ENCODE measurements at regions not wholly inside any gene's neighbourhood (a gene's known extent, or its start where the extent isn't known, plus 50 kb on each side); places are given as distances from the start of the nearest gene placed in this dataset.
"Not testable (repeated sequence)": the region's sequence is repeated elsewhere in the genome, so short reads cannot be mapped to it uniquely, and the experiment has no call there.

DNA sequence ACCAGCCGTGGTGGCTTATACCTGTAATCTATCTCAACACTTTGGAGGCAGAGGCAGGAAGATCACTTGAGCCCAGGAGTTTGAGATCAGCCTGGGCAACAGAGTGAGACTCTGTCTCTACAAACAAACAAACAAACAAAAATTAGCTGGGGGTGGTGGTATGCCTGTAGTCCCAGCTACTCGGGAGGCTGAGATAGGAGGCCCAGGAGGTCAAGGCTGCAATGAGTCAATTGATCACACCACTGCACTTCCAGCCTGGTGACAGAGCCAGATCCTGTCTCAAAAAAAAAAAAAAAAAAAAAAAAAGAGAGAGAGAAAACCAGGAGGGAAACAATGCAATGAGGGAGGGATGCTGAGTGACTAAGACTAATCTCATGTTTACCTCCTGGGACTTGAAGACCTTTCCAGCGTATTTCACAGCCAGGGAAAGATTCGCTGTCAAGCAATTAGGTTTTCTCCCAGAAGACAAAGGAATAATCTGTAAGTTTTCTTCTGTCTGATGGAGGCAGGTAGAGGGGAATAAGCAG, 51.1 kb upstream of the MIER3 start:
- no peak for DNase-seq
- in situ Hi-C loops (cut with HindIII; ENCODE audit: low pct_ligation_motif_present, low pct_unique_long_range_greater_than_20kb, low sequenced_read_pairs): no loop called here

DNA sequence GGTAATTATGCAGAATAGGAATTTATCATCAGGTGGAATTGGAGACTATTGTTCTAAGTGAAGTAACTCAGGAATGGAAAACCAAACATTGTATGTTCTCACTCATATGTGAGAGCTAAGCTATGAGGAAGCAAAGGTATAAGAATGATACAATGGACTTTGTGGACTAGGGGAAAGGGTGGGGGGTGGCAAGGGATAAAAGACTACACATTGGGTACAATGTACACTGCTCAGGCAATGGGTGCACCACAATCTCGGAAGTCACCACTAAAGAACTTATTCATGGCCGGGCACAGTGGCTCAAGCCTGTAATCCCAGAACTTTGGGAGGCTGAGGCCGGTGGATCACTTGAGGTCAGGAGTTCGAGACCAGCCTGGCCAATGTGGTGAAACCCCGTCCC, 51.6 kb upstream of the MIER3 start:
- in situ Hi-C loops (cut with HindIII; ENCODE audit: low pct_ligation_motif_present, low pct_unique_long_range_greater_than_20kb, low sequenced_read_pairs); DNase-seq: not testable (repeated sequence)

DNA sequence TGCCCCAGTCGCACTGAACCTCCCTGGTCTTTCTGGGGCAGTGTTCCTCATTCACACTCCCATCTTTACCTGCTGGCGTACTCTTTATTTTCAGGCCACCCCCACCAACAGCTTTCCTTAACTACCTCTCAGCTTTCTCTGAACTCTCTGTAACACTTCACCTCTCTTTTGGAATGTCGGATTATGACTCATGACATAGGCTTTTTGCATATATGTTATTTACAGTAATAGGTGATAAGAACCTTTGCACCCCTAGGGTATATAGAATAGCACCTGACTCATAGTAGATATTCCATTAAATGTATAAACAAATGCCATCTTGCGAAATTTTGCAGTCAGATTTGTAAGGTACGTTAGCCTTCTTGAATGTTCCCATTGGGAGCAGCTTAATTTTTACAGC, 52.9 kb upstream of the MIER3 start:
- peak; percentile 39 for DNase-seq

DNA sequence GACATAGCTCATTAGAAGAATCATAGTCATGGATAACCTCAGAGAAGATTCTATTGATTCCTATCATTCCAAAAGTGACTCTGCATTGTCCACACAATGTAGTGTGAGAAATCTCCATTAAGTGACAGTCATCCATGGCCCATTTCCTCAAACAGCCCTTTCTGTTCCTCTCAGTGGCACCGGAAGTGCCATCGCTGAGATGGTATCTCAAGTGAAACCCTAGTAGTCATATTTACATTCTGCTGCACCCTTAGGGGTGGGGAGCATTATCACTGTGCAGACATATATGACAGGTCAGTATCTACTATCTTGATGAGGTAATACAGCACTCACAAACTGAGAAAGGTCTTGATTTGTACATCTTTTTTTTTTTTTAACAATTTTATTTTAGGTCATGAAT, 55.4 kb upstream of the MIER3 start:
- in situ Hi-C loops (cut with HindIII; ENCODE audit: low pct_ligation_motif_present, low pct_unique_long_range_greater_than_20kb, low sequenced_read_pairs): no loop called here
- no peak for DNase-seq

More for the DNA sequence above, 52.9 kb upstream of the MIER3 start:
- in situ Hi-C loops (cut with HindIII; ENCODE audit: low pct_ligation_motif_present, low pct_unique_long_range_greater_than_20kb, low sequenced_read_pairs): no loop called here

DNA sequence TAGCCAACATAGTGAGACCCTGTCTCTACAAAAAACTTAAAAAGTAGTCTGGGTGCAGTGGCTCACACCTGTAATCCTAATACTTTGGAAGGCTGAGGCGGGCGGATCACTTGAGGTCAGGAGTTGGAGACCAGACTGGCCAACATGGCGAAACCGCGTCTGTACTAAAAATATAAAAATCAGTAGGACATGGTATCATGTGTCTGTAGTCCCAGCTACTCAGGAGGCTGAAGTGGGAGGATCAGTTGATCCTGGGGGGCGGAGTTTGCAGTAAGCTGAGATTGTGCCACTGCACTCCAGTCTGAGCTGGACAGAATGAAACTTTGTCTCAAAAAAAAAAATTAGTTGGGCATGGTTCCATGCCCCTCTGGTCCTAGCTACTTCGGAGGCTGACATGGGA, 57.9 kb upstream of the MIER3 start:
- no peak for DNase-seq
- in situ Hi-C loops (cut with HindIII; ENCODE audit: low pct_ligation_motif_present, low pct_unique_long_range_greater_than_20kb, low sequenced_read_pairs): no loop called here

DNA sequence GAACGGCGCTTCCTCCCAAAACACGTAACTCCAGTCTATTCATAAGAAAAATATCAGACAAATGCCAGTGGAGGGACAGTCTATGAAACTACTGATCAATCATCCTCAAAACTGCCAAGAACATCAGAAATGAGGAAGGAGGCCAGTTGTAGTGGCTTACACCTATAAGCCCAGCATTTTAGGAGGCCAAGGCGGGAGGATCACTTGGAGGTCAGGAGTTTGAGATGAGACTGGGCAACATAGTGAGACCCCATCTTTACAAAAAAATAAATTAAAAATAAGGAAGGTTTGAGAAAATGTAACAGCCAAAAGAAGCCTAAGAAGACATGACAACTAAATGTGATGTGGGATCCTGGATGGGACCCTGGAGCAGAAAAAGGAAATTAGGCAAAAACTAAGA, 58.9 kb upstream of the MIER3 start:
- in situ Hi-C loops (cut with HindIII; ENCODE audit: low pct_ligation_motif_present, low pct_unique_long_range_greater_than_20kb, low sequenced_read_pairs): no loop called here
- no peak for DNase-seq

DNA sequence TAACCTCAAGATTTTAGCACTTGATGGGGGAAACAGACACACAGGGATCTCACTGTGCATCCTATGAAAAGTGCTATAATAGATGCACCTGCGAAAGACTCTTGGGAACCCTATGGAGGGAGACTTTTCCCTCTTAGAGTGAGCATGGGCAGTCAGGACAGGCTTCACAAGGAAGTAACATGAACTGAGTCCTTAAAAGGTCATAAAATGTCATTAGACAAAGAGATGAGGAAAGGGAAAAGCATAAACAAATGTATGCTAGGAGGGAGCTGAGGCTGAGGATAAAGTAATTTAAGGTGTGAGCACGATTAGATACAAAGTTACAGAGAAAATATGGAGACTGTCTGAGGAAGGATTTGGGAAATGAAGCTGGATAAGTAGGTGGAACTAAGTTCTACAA, 60.6 kb upstream of the MIER3 start:
- in situ Hi-C loops (cut with HindIII; ENCODE audit: low pct_ligation_motif_present, low pct_unique_long_range_greater_than_20kb, low sequenced_read_pairs): no loop called here
- DNase-seq: no peak

DNA sequence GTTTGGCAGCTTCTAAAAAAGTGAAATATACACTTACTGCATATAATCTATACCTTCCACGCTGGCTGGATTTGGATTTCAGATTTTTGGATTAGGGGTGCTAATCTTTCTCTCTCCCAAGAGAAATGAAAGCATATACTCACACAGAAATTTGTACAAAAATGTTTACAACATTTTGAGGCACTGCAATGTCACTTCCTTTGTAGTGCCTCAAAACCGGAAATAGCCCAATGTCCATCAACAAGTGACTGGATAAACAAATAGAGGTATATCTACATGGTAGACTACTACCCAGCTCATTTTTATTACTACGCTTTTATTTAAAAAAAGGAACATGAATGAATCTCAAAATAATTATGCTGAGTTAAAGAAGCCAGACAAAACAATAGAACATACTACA, 74.0 kb upstream of the MIER3 start:
- in situ Hi-C loops (cut with HindIII; ENCODE audit: low pct_ligation_motif_present, low pct_unique_long_range_greater_than_20kb, low sequenced_read_pairs): no loop called here
- DNase-seq: no peak

DNA sequence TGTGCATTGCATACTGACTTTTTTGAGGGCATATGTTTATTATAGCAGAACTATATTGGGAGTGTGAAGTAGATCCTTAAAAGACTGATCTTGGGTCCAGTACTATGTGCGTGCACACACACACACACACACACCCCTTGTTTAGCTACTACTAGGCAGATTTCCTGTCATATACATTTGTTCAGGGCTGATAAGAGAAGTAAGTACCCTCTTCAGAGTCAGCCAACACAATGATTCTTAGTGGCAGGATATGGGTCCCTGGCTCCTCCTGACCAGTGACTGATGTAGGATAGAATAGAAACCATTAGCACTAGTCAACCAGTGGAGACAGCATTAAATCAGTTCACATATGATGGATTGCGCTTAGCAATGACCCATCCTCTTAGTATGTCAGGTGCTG, 76.2 kb upstream of the MIER3 start:
- DNase-seq: no peak
- in situ Hi-C loops (cut with HindIII; ENCODE audit: low pct_ligation_motif_present, low pct_unique_long_range_greater_than_20kb, low sequenced_read_pairs): no loop called here

DNA sequence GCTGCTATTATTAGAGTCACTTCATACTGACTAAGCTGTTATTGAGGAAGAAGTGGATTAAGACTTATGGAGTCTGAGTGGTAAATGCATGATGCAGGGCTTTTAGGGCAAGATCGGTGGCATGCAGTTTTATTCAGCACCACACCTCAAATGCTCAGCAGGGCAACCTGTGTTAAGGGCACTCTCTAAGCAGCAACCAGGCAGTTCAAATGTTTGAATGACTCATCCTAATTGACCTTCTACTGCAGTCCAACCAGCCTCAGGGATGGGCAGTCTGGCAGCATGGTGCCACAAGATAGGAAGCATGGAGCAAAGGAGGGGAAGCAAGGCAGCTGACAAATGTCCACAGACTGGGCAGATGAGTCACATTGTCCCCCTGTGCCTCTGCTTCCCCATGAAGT, 80.2 kb upstream of the MIER3 start:
- no peak for DNase-seq
- in situ Hi-C loops (cut with HindIII; ENCODE audit: low pct_ligation_motif_present, low pct_unique_long_range_greater_than_20kb, low sequenced_read_pairs): no loop called here

DNA sequence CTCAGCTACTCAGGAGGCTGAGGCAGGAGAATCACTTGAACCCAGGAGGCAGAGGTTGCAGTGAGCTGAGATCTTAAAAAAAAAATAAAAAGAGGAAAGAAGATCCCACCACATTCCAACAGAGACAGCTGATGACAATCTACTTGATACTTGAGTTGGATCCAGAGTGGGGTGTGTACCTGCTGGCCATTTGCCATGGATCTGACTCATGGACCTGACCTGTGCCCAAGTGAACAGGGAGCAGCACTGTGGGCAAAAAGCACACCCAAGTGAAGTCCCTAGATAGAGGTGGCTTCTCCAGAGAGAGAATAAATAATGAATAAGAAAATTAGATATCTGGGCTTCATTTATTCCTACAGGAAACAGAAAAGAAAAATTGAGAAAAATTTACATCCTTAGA, 81.2 kb upstream of the MIER3 start:
- no peak for DNase-seq
- in situ Hi-C loops (cut with HindIII; ENCODE audit: low pct_ligation_motif_present, low pct_unique_long_range_greater_than_20kb, low sequenced_read_pairs): no loop called here

DNA sequence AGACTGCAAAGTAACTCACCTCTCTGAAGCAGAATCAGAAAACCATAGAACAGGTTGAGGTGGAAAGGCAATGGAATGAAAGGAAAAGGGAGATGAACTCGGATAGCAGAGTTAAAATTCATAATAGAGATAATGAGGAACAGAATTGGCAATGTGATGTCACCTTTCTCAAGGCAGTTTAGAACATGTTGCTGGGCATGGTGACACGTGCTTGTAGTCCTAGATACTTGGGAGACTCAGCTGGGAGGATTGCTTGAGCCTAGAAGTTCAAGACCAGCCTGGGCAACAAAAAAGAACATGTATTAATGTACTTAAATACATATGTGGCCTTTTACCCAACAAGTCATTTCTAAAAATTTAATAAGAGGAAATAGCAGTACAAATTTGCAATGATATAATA, 81.6 kb upstream of the MIER3 start:
- in situ Hi-C loops (cut with HindIII; ENCODE audit: low pct_ligation_motif_present, low pct_unique_long_range_greater_than_20kb, low sequenced_read_pairs): no loop called here
- no peak for DNase-seq

DNA sequence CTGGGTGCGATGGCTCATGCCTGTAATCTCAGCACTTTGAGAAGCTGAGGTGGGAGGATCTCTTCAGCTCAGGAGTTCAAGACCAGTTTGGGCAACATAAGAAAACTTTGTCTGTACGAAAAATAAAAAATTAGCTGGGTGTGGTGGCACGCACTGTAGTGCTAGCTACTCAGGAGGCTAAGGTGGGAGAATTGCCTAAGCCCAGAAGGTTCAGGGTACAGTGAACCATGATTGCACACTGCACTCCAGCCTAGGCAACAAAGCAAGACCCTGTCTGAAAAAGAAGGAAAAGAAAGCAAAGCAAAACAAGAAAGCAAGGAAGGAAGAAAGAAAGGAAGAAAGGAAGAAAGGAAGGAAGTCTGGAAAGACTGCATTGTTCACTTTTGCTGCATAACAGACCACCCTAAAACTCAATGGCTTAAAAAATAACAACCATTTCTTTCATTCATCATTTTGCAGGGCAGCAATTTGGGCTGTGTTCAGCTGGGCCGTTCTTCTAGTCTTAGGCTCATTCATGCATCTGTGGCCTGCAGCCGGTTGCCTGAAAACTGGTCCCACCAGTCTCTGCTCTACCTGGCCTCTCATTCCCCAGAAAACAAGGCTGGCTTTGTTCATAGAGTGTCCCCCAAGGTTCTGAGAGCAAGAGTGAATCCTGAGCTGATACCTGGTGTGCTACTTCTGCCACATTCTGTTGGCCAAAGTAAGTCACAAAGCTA, 82.4 kb upstream of the MIER3 start:
- in situ Hi-C loops (cut with HindIII; ENCODE audit: low pct_ligation_motif_present, low pct_unique_long_range_greater_than_20kb, low sequenced_read_pairs): no loop called here
- no peak for DNase-seq

DNA sequence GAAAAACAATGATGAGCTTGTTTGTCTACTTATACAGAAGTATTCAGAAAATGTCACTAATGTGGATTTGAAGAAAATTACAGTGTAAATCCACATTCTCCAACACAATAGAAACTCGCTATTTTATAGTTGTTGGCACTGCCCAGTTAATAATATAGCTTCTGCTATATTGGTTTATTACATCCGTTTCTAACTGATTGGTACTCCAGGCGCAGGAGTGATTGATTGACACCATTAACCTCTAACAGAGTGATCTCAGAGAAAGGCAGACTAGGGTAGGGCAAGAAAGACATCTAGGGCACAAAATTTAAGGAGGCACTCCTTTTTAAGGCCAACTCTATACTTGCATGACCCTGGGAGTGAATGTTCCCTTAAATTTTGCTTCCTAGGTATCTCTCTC, 84.0 kb upstream of the MIER3 start:
- DNase-seq: no peak
- in situ Hi-C loops (cut with HindIII; ENCODE audit: low pct_ligation_motif_present, low pct_unique_long_range_greater_than_20kb, low sequenced_read_pairs): no loop called here

DNA sequence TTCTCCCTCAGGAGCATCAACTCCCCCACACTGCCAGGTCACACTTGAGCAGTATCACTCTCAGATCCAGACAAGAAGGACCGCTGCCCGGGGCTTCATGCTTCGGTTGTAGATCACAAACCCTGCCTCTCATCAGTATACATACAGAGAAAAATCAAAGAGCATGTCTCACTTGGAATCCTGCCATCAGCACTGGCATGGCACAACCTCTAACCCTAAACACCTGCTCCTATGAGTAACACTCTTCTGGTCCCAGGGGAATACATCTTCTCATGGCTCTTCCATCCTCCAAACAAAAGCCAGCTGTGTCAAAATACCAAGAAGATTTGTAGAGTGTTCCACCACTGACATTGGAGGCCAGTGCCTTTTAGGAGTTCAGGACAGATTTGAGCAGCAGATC, 84.8 kb upstream of the MIER3 start:
- in situ Hi-C loops (cut with HindIII; ENCODE audit: low pct_ligation_motif_present, low pct_unique_long_range_greater_than_20kb, low sequenced_read_pairs): no loop called here
- DNase-seq: no peak

DNA sequence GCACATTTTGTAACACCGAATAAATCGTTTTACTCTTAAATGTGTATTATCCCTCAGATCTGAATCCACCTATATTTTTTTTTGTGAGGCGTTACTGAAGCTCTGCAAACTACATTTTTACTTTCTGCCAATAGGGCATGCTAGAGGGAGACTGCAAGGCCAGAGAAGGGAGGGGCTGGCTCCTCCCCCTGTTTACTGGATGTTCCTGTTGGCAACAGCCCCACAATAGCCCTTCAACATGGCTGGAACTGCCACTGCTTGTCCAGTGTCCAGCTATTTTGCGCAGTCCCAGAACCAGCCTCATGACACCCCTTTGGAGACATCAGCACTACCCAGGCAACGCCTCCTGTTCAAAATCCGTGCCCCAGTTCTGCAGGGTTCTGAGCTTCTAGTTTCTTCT, 85.4 kb upstream of the MIER3 start:
- in situ Hi-C loops (cut with HindIII; ENCODE audit: low pct_ligation_motif_present, low pct_unique_long_range_greater_than_20kb, low sequenced_read_pairs): no loop called here
- DNase-seq: peak; percentile 3

DNA sequence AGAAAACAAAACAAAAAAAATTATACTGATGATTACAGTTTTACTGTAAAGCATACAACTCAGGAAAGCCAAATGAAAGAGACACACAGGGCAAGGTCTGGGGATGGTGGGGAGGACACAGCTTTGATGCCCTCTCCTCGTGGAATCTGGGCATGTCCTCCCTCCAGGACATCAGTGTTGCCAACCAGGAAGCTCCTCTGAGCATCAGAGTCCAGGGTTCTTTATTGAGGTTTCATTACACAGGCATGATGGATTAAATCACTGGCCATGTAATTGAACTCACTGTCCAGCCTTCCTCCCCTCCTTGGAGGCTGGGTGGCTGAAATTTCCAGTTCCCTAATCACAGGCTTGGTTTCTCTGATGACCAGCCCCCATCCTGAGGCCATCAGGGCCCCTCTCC, 89.6 kb upstream of the MIER3 start:
- DNase-seq: no peak
- in situ Hi-C loops (cut with HindIII; ENCODE audit: low pct_ligation_motif_present, low pct_unique_long_range_greater_than_20kb, low sequenced_read_pairs): no loop called here

DNA sequence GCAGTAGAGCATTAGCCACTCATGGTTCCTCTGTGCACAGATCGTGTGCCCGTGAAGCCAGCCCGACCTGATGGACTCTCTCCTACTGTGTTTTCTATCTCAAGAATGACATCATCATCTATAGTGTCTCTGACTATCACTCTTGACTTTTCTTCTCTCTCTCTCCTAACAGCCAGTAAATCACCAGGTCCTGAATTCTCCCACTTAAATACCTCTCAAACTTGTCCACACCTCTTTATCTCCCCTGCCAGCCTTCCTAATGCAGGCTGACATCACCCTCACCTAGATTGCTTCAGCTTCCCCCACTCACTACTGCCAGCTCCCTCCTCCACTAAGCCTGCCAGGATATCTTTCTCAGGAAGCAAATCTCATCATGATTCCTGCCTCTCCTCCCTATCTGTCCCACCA, 90.6 kb upstream of the MIER3 start:
- in situ Hi-C loops (cut with HindIII; ENCODE audit: low pct_ligation_motif_present, low pct_unique_long_range_greater_than_20kb, low sequenced_read_pairs): no loop called here
- DNase-seq: no peak

DNA sequence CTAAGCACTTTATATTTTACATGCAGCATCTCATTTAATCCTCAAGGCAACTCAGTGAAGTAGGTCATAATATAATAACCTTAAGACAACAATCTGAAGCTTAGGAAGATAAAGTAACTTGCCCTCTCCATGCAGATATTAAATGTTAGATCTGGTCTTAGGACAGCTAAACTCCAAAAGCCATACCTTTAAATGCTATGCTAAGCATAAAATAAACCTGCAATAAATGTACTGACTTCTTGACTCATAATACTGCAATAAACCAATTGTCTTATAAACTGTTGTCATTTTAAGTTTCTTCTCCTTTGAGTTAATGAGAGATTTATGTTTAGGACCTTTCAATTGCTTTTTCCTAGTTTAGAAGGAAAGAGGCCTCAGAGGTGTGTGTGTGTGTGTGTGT, 102.2 kb upstream of the MIER3 start:
- no peak for DNase-seq
- in situ Hi-C loops (cut with HindIII; ENCODE audit: low pct_ligation_motif_present, low pct_unique_long_range_greater_than_20kb, low sequenced_read_pairs): no loop called here

DNA sequence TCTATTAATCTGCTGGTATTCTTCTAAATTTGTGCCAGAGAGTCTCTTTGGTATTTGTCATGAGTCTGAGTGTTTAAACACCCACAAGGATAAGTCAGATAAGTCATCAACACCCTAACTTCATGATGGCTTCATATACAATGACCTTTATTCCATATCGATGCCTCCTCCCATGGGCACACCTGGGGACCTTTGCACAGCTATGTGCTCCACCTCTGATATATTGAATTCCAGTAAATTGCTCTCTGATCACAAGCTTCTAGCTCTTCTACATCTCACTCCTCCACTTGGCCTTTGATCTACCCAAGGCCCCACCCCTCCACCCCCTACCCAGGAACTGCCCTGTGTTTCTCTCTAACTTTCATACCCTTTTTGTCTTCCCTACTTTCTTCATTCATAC, 102.7 kb upstream of the MIER3 start:
- in situ Hi-C loops (cut with HindIII; ENCODE audit: low pct_ligation_motif_present, low pct_unique_long_range_greater_than_20kb, low sequenced_read_pairs): no loop called here
- DNase-seq: no peak

DNA sequence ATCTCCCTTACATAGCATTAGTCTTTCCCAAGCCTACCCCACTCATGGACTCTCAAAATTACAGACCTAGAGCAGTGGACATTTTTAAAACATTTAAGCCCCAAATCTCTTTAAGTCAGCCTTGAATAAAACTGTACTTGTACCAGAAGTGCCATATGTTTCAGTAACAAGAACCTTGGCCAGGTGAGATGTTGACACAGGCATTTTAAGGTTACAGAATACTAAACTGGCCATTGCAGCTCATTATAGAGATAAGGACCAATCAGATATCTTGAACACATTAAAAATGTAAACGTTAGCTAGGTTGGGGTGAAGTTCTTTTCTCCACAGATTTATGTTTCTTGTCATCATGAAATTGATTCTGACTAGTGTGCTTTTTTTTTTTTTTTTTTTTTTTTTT, 103.8 kb upstream of the MIER3 start:
- DNase-seq: no peak
- in situ Hi-C loops (cut with HindIII; ENCODE audit: low pct_ligation_motif_present, low pct_unique_long_range_greater_than_20kb, low sequenced_read_pairs): no loop called here

All from ACHN (cell line).